Chondrocyte (in vitro differentiated cells): ENCODE measurements at regions not wholly inside any gene's neighbourhood (a gene's known extent, or its start where the extent isn't known, plus 50 kb on each side); places are given as distances from the start of the nearest gene placed in this dataset.

Experiments used
- DNase-seq: peaks from one replicate; pipeline ENCODE4 v3.0.0; 2021; ENCODE audit warnings: mixed read lengths, low spot score
- H3K27ac Mint-ChIP-seq: one replicate; pipeline ENCODE4 v1.8.0; 2021; ENCODE audit warnings: mild to moderate bottlenecking, moderate library complexity, mixed read lengths; ENCODE audit not compliant: unreplicated experiment
- H3K27me3 Mint-ChIP-seq: 2 replicates; pipeline ENCODE4 v1.8.0; 2021; ENCODE audit warnings: low read depth, mixed read lengths
- H3K36me3 Mint-ChIP-seq: 2 replicates; pipeline ENCODE4 v1.8.0; 2021; ENCODE audit warnings: low read depth, mixed read lengths
- H3K4me1 Mint-ChIP-seq: 2 replicates; pipeline ENCODE4 v1.8.0; 2021; ENCODE audit warnings: low read depth, mild to moderate bottlenecking, mixed read lengths
- H3K4me3 Mint-ChIP-seq: one replicate; pipeline ENCODE4 v1.8.0; 2021; ENCODE audit warnings: mild to moderate bottlenecking, moderate library complexity, mixed read lengths; ENCODE audit not compliant: unreplicated experiment
- H3K9me3 Mint-ChIP-seq: 2 replicates; pipeline ENCODE4 v1.8.0; 2021; ENCODE audit warnings: low read depth, mixed read lengths
- CTCF ChIP-seq: fragments of 200-600 bp; sonication (generic); IDR thresholded peaks from 2 replicates; pipeline ENCODE4 v1.5.0; 2021; ENCODE audit warnings: antibody characterized with exemption, mild to moderate bottlenecking, moderate library complexity

- Mint-ChIP-seq H3K4me1 (no peaks in the 10 kb centered on the region), H3K27ac (no peak overlapping the region), H3K27me3 (no peaks in the 10 kb centered on the region), H3K36me3 (no peaks in the 10 kb centered on the region), H3K9me3 (peaks cover 3% of the 10 kb centered on the region), H3K4me3 (no peak overlapping the region)
- TF ChIP-seq CTCF = no peak
- DNase-seq = no peak
Measured at GRCh38 chr10:106446920-106447319, 717.6 kb downstream of the SORCS1 start.

GRCh38 chr10:106442223-106442622 lies 722.3 kb downstream of the SORCS1 start:
- TF ChIP-seq CTCF = no peak
- DNase-seq = no peak
- no peaks in the 10 kb centered on the region for H3K27me3 Mint-ChIP-seq
- H3K27ac Mint-ChIP-seq = no peak overlapping the region
- H3K4me3 Mint-ChIP-seq = no peak overlapping the region
- H3K4me1 Mint-ChIP-seq = no peaks in the 10 kb centered on the region
- no peaks in the 10 kb centered on the region for H3K36me3 Mint-ChIP-seq
- peaks cover 3% of the 10 kb centered on the region for H3K9me3 Mint-ChIP-seq

GRCh38 chr10:106440767-106441166 lies 723.7 kb downstream of the SORCS1 start:
- no peak for DNase-seq
- no peaks in the 10 kb centered on the region for H3K27me3 Mint-ChIP-seq
- no peaks in the 10 kb centered on the region for H3K9me3 Mint-ChIP-seq
- H3K27ac Mint-ChIP-seq = no peak overlapping the region
- H3K4me3 Mint-ChIP-seq = no peak overlapping the region
- H3K36me3 Mint-ChIP-seq = no peaks in the 10 kb centered on the region
- no peak for TF ChIP-seq CTCF
- no peaks in the 10 kb centered on the region for H3K4me1 Mint-ChIP-seq

GRCh38 chr10:106440355-106440754 lies 724.2 kb downstream of the SORCS1 start:
- H3K4me1 Mint-ChIP-seq = no peaks in the 10 kb centered on the region
- TF ChIP-seq CTCF = no peak
- no peaks in the 10 kb centered on the region for H3K36me3 Mint-ChIP-seq
- DNase-seq = no peak
- H3K27me3 Mint-ChIP-seq = no peaks in the 10 kb centered on the region
- H3K27ac Mint-ChIP-seq = no peak overlapping the region
- no peaks in the 10 kb centered on the region for H3K9me3 Mint-ChIP-seq
- H3K4me3 Mint-ChIP-seq = no peak overlapping the region

- Mint-ChIP-seq H3K4me1 (no peaks in the 10 kb centered on the region), H3K27me3 (no peaks in the 10 kb centered on the region), H3K27ac (no peak overlapping the region), H3K36me3 (no peaks in the 10 kb centered on the region), H3K4me3 (no peak overlapping the region), H3K9me3 (no peaks in the 10 kb centered on the region)
- no peak for DNase-seq
- TF ChIP-seq CTCF = no peak
Measured at GRCh38 chr10:106439366-106439765, 725.1 kb downstream of the SORCS1 start.
